Omental fat pad (tissue), 3 donors: ENCODE measurements at regions not wholly inside any gene's neighbourhood (a gene's known extent, or its start where the extent isn't known, plus 50 kb on each side); places are given as distances from the start of the nearest gene placed in this dataset.

Experiments
- ATAC-seq: fragments of 150-250 bp; one replicate; pipeline ENCODE4 v1.9.1; 2016; ENCODE audit warnings: mild to moderate bottlenecking, moderate library complexity; ENCODE audit not compliant: low FRiP score
- DNase-seq: peaks from one replicate; pipeline ENCODE4 v3.0.0-alpha.2; 2019; ENCODE audit warnings: low spot score
- CTCF ChIP-seq, 3 donors: fragments of 450-650 bp; IDR thresholded peaks; one replicate each; pipeline ENCODE4 v1.5.1; 2016 to 2017; ENCODE audit warnings: antibody characterized with exemption in 3 of 3, mild to moderate bottlenecking in 3 of 3, moderate library complexity in 2 of 3

GRCh38 chr3:117434661-117435412, 725.3 kb downstream of the TUSC7 start:
- no peak for ATAC-seq
- TF ChIP-seq CTCF (IDR thresholded peaks at IDR 0.05): no peak
- DNase-seq: no peak

GRCh38 chr3:117435506-117435905, 725.9 kb downstream of the TUSC7 start:
- no peak for DNase-seq
- no peak for TF ChIP-seq CTCF (IDR thresholded peaks at IDR 0.05)
- no peak for ATAC-seq

- no peak for TF ChIP-seq CTCF (IDR thresholded peaks at IDR 0.05)
- no peak for ATAC-seq
These were observed 730.2 kb downstream of the TUSC7 start for GRCh38 chr3:117439812-117440211.

GRCh38 chr3:117441851-117442250, 732.3 kb downstream of the TUSC7 start:
- no peak for DNase-seq
- no peak for TF ChIP-seq CTCF (IDR thresholded peaks at IDR 0.05)
- peak; percentile 16 for ATAC-seq

More at GRCh38 chr3:117439812-117440211, 730.2 kb downstream of the TUSC7 start:
- DNase-seq: no peak

- ATAC-seq: no peak
- no peak for DNase-seq
- TF ChIP-seq CTCF (IDR thresholded peaks at IDR 0.05): no peak
These were observed 733.0 kb downstream of the TUSC7 start for GRCh38 chr3:117442566-117442965.

- DNase-seq: no peak
- TF ChIP-seq CTCF (IDR thresholded peaks at IDR 0.05): no peak
- peak; percentile 74 for ATAC-seq
These were observed 733.4 kb downstream of the TUSC7 start for GRCh38 chr3:117443014-117443413.

- DNase-seq (no peak), ATAC-seq (no peak)
- no peak for TF ChIP-seq CTCF (IDR thresholded peaks at IDR 0.05)
These were observed 734.6 kb downstream of the TUSC7 start for GRCh38 chr3:117444175-117444574.
